NCI-H345 treated with DMSO at 0.1 percent for 48 hours (cell line): ENCODE measurements at regions not wholly inside any gene's neighbourhood (a gene's known extent, or its start where the extent isn't known, plus 50 kb on each side); places are given as distances from the start of the nearest gene placed in this dataset.

Experiments used
- DNase-seq: peaks from one replicate; lab custom pipeline; 2025; ENCODE audit not compliant: unreplicated experiment; lab: John Stamatoyannopoulos, UW

- no peak for DNase-seq
Measured at GRCh38 chr3:177914224-177914623, 622.0 kb upstream of the KCNMB2 start.

- DNase-seq, result no peak
Measured at GRCh38 chr3:177916461-177916860, 619.8 kb upstream of the KCNMB2 start.

- no peak for DNase-seq
Measured at GRCh38 chr3:177917234-177917861, 618.9 kb upstream of the KCNMB2 start.

GRCh38 chr3:177921153-177921552, 615.1 kb upstream of the KCNMB2 start:
- DNase-seq, result no peak

DNA sequence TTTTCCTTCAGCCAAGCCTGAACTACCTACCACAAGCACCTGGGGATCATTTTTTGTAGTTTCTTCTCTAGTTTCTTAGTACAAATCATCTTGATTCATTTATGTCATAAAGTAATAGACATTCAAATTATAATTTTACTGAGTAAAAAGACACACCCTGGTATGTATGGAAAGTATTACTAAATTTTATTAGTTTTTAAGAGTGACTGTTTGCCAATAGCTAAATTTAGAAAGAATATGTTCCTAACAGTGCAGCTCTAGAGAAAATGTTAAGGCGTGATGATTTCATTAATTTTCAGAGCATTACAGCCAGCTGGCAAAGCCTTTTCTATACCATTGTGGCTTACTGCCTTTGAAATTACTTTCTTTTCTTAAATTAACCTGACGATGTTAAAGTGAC, 612.0 kb upstream of the KCNMB2 start:
- DNase-seq, result no peak

DNA sequence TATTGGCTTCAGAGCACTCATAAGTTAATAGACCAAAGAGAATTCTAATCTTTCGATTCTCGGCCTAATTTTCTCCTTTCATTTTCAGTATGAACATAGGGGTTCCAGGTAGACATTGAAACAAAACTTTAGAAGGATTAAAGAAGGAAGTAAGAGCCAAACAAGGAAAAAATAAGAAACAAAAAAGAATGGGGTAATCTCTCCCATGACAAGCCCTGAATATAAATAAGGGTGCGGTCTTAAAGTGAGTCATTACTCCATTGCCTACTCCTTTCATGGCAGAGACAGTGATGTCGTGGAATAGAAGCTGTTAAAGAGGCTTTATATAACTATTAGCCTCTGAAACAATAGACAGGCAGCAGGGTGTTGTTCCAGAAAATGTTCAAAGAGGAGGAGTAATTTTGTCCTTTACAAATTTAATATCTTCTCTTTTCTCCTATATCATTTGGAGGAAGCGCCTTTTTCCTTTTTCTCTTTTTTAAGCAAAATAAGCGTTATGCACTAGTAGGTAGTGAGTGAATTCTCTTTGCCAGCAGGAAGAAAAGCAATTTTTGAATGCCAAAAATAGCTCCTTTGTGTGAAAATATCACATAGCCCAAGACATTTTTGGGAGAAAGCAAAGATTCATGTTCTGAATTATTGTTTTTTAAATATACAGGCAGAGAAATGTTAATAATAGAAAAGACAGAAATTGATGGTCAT, 607.9 kb upstream of the KCNMB2 start:
- DNase-seq, result no peak

DNA sequence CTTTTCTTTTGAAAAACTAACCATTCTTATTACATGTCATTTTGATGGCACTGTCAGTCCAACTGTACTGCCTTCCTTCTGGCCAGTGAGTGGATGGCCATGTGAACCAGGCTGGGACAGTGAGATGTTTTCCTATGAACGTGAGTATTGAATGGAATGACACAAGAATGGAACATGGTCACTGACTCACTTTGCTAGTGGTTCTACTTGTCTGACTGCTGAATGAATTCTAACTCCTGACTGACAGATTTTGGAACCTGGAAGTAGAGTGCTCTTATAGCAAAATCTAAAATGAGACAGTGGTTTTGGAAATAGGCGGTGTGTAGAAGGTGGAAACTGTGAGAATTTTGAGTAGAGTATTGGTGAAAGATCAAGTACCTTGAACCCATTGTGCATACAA, 606.9 kb upstream of the KCNMB2 start:
- DNase-seq, result no peak

GRCh38 chr3:177930771-177931170, 605.5 kb upstream of the KCNMB2 start:
- no peak for DNase-seq

- DNase-seq, result no peak
Measured at GRCh38 chr3:177931346-177931745, 604.9 kb upstream of the KCNMB2 start.

DNA sequence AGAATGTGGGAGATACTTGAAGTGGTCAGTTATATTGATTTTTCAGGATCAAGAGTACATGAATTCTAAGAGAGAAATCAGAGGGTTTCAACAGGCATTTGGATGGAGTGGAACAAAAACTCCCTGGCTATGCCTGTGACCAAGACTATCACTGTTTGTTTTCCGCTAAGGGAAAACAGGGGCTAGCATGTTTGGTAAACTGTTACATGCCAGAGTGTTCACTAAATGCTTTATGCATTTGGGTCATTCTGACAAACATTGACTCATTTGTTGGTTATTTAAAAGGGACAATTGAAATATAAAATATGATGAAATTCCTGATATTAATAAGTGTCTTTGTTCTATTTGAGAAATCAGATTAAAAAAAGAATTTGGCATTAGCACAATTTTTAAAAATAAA, 603.9 kb upstream of the KCNMB2 start:
- no peak for DNase-seq

DNA sequence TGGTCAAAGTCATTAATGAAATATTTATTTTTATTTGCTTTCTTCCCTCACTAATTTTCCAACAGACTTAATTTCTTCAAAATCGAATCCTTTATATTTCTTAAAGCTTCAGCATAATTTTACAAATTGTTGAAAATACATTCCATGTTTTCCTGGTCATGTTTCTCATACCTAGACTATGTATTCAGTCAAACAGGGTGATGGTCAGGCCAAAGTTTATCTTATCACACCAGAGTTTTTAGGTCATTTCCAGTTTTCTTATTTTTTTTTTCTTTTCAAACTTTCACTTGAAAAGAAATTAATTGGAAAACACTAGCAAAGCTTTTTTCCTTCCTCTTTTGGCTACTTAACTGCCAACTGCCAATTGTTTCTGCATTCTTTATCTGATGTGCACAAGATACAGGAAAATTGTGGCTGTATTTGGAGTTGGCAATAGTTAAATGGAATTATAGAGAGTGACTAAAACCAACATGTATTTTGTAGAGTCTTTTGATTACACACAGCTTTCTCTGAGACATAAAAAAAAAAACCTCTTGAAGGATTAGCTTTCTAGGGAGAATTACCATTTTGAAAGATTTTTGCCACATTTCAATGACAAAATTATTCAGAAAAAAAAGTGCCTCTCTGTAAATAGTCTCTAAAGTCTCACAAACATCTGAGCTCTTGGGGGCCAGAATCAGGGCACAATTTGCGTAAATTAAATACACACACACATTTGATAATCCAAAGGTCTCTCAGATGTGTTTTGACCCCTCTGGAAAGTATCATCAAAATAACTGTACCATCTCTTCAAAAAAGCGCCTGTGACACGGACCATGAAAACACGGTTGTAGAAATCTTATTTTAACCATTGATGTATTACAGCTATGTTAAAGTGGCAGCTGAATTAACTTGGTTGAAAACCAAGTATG, 603.2 kb upstream of the KCNMB2 start:
- DNase-seq, result no peak

- no peak for DNase-seq
Measured at GRCh38 chr3:177934001-177934891, 602.0 kb upstream of the KCNMB2 start.

DNA sequence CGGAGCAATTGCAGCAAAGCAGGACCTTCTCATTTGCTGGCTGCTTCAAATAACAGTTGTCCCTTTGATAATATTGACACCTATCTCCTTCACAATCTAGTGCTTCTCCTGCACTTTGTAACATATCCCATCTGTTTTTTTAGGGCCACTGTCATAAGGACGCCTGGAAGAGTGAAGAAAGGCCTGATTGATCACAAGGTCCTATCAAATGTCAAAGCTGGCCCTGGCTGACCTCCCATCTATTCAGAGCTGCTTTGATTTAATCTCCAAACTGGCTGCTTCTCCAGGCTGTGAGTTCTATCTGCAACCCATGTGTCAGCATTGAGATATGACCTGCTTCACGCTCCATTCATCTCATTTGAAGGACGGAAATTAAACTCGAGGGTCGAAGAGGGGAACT, 601.2 kb upstream of the KCNMB2 start:
- no peak for DNase-seq

DNA sequence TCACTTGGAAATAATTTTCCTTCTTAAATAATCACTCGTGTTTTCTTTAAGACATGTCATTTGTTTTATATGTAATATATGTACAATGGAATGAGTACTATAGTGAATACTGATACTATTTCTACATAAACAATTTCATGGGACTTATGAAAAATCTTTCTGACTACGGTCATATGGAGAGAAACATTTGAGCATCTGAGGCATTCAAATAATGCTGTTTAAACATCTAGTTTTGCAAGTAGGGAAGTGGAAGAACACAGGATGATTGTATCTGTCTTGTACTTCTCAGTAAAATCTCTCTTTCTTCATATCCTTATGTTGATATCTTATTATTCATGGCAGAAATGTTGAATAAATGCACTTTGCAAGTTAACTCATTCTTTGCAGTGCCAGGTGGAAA, 599.5 kb upstream of the KCNMB2 start:
- no peak for DNase-seq

- no peak for DNase-seq
Measured at GRCh38 chr3:177942911-177943310, 593.3 kb upstream of the KCNMB2 start.

DNA sequence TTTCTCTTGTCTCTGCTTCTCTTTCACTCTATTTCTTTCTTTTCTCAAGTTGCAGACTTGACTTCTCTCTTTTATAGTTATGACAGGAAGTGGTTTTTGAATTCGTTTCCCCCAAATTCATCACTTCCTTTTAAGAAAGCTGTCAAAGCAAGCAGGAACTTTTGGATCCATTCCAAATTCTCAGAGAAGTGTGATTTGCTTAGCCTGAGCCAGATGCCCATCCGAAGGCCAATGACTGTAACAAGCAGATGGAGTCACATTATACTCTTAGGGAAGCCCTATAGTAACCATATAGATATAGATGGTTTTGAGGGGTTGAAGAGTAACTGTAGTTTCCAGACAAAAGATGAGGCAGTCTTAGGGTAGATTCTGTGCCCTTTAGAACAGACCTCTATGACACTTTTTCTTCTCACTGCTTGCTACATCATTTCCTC, 592.0 kb upstream of the KCNMB2 start:
- DNase-seq, result no peak

- no peak for DNase-seq
Measured at GRCh38 chr3:177946048-177946447, 590.2 kb upstream of the KCNMB2 start.

- DNase-seq, result no peak
Measured at GRCh38 chr3:177946497-177946896, 589.7 kb upstream of the KCNMB2 start.

DNA sequence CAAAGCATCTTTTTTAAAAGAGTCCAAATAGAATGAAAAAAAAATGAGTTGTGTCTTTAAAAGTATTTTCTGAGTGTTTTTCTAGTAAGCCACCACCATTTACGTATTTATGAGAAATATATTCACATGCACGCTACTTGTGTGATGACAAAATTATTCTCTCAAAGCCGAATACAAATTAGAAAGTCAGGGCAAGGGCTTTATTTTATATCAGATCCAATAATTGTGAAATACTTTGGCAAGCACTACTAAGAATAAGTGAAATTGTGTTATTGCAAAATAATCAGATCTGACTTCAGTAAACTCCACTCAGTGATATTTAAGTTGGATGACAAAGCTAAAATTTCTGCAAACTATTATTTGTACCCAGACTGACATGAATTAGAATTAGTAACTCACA, 589.3 kb upstream of the KCNMB2 start:
- no peak for DNase-seq

GRCh38 chr3:177947901-177948300, 588.3 kb upstream of the KCNMB2 start:
- no peak for DNase-seq
